Natural killer cell treated with Interleukin-12 subunit alpha and Interleukin-12 subunit beta and Interleukin-15 and Interleukin-18, amount 100 ng/mL, for 72 hours (primary cell): ENCODE measurements at regions not wholly inside any gene's neighbourhood (a gene's known extent, or its start where the extent isn't known, plus 50 kb on each side); places are given as distances from the start of the nearest gene placed in this dataset.

Experiments
- ATAC-seq, 2 donors: fragments of 150-1000 bp; cut with Tn5 transposase in 1 of 2; sonication (Bioruptor Pico), chemical (Tn5 transposase) in 1 of 2; 2 replicates each; pipeline ENCODE4 v1.10.0; 2021
- DNase-seq: peaks from one replicate; pipeline ENCODE4 v3.0.0; 2022; ENCODE audit warnings: low spot score
- H3K27ac Mint-ChIP-seq, 2 donors: 1 replicate in 1 of 2; 2 replicates in 1 of 2; pipeline ENCODE4 v1.8.0; 2022; ENCODE audit warnings: mixed read lengths in 2 of 2, mild to moderate bottlenecking in 1 of 2, moderate library complexity in 1 of 2
- H3K27me3 Mint-ChIP-seq, 2 donors: 1 replicate in 1 of 2; 2 replicates in 1 of 2; pipeline ENCODE4 v1.8.0; 2022; ENCODE audit warnings: mixed read lengths in 2 of 2
- H3K36me3 Mint-ChIP-seq: one replicate; pipeline ENCODE4 v1.8.0; 2022; ENCODE audit warnings: mixed read lengths
- H3K4me1 Mint-ChIP-seq, 2 donors: 1 replicate in 1 of 2; 2 replicates in 1 of 2; pipeline ENCODE4 v1.8.0; 2022; ENCODE audit warnings: low read depth in 2 of 2, mixed read lengths in 2 of 2, mild to moderate bottlenecking in 1 of 2
- H3K4me3 Mint-ChIP-seq: one replicate; pipeline ENCODE4 v1.8.0; 2022; ENCODE audit warnings: mixed read lengths
- H3K9me3 Mint-ChIP-seq: 2 replicates; pipeline ENCODE4 v1.8.0; 2022; ENCODE audit warnings: mixed read lengths

DNA sequence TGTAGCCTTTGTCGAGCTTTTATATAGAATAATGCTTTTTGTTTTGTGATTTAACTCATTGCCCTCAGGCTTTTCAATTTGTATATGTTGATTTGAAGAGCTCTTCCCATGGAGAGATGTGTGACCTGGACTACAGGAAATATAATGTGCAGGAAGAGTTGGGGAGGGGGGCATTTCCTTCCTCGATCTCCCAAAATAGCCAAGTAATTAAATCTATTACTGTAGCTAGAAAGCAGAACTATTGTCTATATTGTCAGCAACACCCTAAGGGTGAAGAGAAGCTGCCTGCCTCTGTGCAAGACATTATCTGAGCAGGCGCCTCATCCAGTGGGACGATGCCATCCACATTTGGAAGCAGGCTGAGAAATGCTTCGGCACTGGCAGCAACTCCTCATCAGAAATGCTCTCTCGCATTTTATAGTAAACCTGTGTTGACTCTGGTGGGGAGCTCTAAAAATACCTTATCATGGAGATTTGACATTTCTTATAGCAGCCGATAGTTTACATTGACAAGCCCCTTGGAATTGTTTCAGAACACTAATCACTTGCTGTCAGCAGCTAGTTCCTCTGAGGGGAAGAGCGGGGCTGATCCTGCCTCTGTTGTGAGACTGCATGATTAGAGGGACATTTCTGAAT lies 392.5 kb upstream of the RGS6 start:
- no peaks in the 10 kb centered on the region for H3K36me3 Mint-ChIP-seq
- H3K27ac Mint-ChIP-seq: no peak overlapping the region
- H3K9me3 Mint-ChIP-seq: no peaks in the 10 kb centered on the region
- no peak for DNase-seq
- no peak overlapping the region for H3K4me3 Mint-ChIP-seq
- peaks cover 12 to 14% of the 10 kb centered on the region in 2 donors for H3K4me1 Mint-ChIP-seq
- ATAC-seq: no peak
- no peaks in the 10 kb centered on the region for H3K27me3 Mint-ChIP-seq

DNA sequence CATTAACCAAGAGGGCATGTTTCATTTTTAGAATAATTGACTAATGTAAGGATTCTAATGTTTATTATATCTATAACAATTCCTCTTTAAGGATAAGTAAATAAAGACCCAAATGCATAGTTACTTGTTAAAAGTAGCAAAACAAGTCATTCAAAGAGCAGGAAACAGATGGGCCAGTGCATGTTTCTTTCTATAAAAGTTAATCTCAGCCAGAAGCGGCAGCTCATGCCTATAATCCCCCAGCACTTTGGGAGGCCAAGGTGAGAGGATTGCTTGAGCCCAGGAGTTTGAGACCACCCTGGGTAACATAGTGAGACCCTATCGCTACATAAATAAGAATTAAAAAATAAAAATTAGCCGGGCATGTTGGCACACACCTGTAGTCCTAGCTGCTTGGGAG lies 391.0 kb upstream of the RGS6 start:
- Mint-ChIP-seq H3K27ac (no peak overlapping the region), H3K27me3 (no peaks in the 10 kb centered on the region), H3K36me3 (no peaks in the 10 kb centered on the region), H3K4me3 (no peak overlapping the region), H3K4me1 (peaks cover 11 to 12% of the 10 kb centered on the region in 2 donors), H3K9me3 (no peaks in the 10 kb centered on the region)
- ATAC-seq (no peak), DNase-seq (no peak)

DNA sequence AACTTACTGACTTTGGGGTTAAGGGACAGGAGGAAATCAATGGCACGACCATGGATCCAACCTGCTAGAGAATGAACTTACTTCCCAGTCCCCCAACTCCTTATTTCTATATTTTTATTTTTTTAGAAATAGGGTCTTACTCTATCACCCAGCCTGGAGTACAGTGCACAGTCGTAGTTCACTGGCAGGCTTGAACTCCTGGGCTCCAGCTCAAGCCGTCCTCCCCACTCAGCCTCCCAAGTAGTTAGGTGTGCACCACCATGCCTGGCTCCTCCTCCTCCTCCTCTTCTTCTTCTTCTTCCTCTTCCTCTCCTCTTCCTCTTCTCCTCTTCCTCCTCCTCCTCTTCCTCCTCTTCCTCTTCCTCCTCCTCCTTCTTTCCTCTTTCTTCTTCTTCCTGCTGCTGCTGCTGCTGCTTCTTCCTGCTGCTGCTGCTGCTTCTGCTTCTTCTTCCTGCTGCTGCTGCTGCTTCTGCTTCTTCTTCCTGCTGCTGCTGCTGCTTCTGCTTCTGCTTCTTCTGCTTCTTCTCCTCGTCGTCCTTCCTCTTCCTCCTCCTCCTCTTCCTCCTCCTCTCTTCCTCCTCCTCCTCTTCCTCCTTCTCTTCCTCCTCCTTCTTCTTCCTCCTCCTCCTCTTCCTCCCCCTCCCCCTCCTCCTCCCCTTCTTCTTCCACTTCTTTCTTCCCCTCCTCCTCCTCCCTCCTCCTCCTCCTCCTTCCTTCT lies 390.1 kb upstream of the RGS6 start:
- ATAC-seq (no peak), DNase-seq (no peak)
- peak overlapping the region in 1 of 2 donors; percentile 14 for H3K27ac Mint-ChIP-seq
- H3K27me3 Mint-ChIP-seq: no peaks in the 10 kb centered on the region
- no peak overlapping the region for H3K4me3 Mint-ChIP-seq
- H3K36me3 Mint-ChIP-seq: no peaks in the 10 kb centered on the region
- H3K4me1 Mint-ChIP-seq: peaks cover 10 to 12% of the 10 kb centered on the region in 2 donors
- H3K9me3 Mint-ChIP-seq: no peaks in the 10 kb centered on the region

DNA sequence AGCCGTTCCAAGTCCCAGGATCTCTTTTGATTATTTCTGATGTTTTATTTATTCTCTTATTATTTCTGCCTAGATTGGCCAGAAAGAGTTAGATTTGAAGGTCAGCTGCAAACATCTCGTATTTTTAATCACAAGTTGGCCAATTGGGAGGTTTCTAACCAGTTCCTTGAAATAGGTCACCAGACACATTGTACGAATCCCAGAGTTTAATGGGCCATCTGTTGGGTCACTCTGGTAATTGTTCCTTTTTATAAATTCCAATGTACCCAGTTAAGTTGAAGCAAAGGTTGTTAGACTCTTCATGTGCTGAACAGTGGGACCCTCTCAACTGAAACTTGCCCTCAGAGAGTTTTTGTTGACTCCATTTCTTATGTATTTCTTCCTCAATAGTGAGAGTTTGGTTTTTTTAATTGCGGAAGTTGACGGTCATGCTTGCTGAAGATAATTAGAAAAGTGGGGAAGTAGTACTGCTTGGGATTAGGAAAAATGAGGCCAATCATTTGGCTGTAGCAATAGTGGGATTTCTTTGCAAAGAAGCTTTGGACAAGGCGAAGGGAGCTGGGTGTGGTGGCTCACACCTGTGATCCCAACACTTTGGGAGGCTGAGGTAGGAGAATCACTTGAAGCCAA lies 382.7 kb upstream of the RGS6 start:
- Mint-ChIP-seq H3K4me1 (peaks cover 12 to 28% of the 10 kb centered on the region in 2 donors), H3K9me3 (no peaks in the 10 kb centered on the region), H3K27me3 (no peaks in the 10 kb centered on the region), H3K4me3 (no peak overlapping the region), H3K27ac (peak overlapping the region in 1 of 2 donors; percentile 47), H3K36me3 (no peaks in the 10 kb centered on the region)
- ATAC-seq (no peak), DNase-seq (no peak)

DNA sequence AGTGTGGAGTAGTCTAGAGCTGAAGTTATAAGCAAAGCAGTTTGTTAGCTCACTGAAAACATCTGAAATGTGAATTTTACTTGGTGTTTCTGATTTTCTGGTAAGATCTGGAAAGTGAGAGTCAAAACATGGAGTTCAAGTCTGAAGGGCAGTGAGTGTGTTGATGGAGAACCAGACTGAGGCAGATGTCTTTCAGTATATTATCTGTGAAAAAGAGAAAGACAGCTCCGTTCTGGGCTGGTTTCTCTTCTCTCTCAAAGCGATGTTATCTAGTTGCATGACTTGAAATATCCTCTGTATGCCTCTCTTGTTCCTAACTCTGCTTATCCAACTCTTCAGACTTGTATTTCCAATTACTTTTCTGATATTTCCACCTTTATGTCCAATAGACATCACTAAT lies 381.9 kb upstream of the RGS6 start:
- Mint-ChIP-seq H3K9me3 (no peaks in the 10 kb centered on the region), H3K27me3 (no peaks in the 10 kb centered on the region), H3K4me1 (peaks cover 17 to 36% of the 10 kb centered on the region in 2 donors), H3K36me3 (no peaks in the 10 kb centered on the region), H3K4me3 (no peak overlapping the region), H3K27ac (peak overlapping the region in 1 of 2 donors; percentile 47)
- no peak for DNase-seq
- no peak for ATAC-seq

DNA sequence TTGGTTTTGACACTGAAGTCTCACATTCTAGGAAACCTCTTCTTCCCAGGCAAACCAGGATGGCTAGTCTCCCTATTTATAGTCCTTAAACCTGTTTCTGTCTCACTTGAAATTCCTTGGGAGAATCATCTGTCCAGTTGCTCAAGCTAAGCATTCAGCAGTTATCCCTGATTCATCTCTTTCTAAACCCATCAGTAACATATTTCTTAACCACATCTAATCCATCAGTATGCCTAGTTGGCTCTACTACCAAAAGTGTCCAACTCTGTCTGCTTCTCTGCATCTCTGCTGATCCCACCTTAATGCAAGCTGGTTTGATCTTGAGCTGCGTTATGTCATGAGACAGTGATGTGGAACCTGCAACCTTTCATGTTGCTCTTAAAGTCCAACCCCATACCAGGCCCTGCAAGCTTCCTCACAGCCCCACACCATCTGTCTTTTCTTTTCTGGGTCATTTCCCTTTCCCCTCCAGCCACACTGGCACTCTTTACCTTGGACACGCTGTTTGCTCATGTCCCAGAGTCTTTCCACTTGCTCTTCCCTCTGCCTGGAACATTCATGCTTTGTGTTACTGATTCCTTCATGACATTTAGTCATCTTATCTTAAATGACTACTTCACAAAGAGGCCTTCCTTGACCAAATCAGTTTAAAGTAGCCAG lies 380.8 kb upstream of the RGS6 start:
- Mint-ChIP-seq H3K27ac (peak overlapping the region in 1 of 2 donors; percentile 47), H3K4me1 (peaks cover 26 to 46% of the 10 kb centered on the region in 2 donors), H3K36me3 (no peaks in the 10 kb centered on the region), H3K4me3 (no peak overlapping the region), H3K27me3 (no peaks in the 10 kb centered on the region), H3K9me3 (no peaks in the 10 kb centered on the region)
- no peak for DNase-seq
- no peak for ATAC-seq

DNA sequence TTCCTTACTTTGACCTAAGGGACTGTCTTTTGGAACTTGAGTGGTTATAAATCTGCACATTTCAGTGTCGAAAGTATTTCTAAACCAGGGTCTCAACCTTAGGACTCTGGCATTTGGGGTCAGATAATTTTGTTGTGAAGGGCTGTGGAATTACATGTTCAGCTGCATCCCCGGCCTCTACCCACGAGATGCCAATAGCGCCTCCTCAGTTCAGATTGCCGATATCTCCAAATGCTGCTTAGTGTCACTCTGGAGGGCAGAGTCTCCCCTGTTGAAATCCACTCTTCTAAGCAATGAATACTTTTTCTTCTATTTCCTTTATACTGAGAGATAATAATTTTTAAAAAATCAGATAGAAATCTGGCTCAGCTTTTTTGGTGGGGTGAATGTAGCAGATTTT lies 379.4 kb upstream of the RGS6 start:
- H3K27ac Mint-ChIP-seq: peak overlapping the region; percentile 93 to 98
- H3K27me3 Mint-ChIP-seq: no peaks in the 10 kb centered on the region
- H3K9me3 Mint-ChIP-seq: no peaks in the 10 kb centered on the region
- ATAC-seq (no peak), DNase-seq (no peak)
- H3K4me3 Mint-ChIP-seq: no peak overlapping the region
- H3K4me1 Mint-ChIP-seq: peaks cover 36 to 57% of the 10 kb centered on the region in 2 donors
- H3K36me3 Mint-ChIP-seq: no peaks in the 10 kb centered on the region

DNA sequence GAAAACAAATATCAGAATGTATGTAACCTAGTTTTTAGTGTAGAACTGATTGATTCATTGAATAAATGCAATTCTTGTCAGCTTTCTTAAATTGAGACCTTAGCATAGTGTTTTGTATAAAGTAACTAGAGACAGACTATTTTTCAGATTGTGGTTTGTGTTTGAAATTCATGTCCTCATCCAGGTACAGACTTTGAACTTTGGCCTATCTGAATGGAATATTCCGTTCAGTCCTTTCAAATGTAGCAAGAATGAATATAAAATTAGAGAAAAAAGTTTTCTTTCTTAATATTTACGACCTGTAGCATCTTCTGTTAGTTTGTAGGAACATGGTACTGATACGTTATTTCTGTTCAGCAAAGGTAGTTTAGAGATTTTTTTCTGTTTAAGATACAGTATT lies 378.4 kb upstream of the RGS6 start:
- peak overlapping the region; percentile 18 for H3K4me3 Mint-ChIP-seq
- H3K27me3 Mint-ChIP-seq: no peaks in the 10 kb centered on the region
- no peaks in the 10 kb centered on the region for H3K9me3 Mint-ChIP-seq
- peaks cover 36 to 65% of the 10 kb centered on the region in 2 donors for H3K4me1 Mint-ChIP-seq
- DNase-seq (no peak), ATAC-seq (no peak)
- peak overlapping the region; percentile 93 to 98 for H3K27ac Mint-ChIP-seq
- H3K36me3 Mint-ChIP-seq: no peaks in the 10 kb centered on the region

DNA sequence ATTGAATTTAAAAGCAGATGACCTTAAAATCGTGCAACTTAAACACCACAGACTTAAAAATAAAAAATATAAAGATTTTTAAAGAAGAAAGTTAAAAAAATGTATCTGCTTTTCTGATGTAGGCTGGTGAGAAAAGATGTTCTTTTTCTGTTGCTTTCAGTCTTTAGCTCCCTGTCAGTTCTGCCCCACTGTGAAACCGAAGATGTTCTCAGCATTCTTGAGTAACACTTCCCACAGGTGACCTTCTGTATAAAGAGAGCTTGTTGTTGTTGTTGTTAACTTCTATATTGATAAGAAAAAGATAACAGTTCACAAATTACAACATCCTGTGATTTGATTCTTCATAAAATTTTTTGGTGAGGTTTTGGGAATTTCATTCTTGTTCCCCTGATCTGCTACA lies 377.9 kb upstream of the RGS6 start:
- ATAC-seq: no peak
- peak overlapping the region; percentile 93 to 98 for H3K27ac Mint-ChIP-seq
- H3K4me3 Mint-ChIP-seq: peak overlapping the region; percentile 84
- H3K36me3 Mint-ChIP-seq: no peaks in the 10 kb centered on the region
- no peaks in the 10 kb centered on the region for H3K27me3 Mint-ChIP-seq
- no peaks in the 10 kb centered on the region for H3K9me3 Mint-ChIP-seq
- peaks cover 36 to 65% of the 10 kb centered on the region in 2 donors for H3K4me1 Mint-ChIP-seq
- DNase-seq: no peak

DNA sequence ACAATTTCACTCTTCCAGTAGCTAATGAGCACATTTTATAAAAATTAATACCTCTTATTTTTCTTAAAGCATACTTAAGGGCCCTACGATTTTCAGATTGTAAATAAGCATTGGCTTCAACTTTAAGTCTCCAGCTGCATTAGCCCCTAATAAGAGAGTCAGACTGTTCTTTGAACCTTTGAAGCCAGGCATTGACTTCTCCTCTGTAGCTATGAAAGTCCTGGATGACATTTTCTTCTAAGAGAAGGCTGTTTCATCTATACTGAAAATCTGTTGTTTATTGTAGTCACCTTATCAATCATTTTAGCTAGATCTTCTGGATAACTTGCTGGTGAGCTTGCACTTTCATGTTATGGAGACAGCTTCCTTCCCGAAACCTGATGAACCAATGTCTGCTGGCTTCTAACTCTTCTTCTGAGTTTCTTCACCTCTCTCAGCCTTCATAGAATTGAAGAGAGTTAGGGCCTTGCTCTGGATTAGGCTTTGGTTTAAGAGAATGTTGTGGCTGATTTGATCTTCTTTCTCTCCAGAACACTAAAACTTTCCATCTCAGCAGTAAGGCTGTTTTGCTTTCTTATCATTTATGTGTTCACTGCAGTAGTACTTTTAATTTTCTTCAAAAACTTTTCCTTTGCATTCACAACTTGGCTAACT lies 377.1 kb upstream of the RGS6 start:
- peaks cover 36 to 65% of the 10 kb centered on the region in 2 donors for H3K4me1 Mint-ChIP-seq
- peak in 1 of 2 donors; percentile 50 for ATAC-seq
- peak overlapping the region; percentile 93 to 98 for H3K27ac Mint-ChIP-seq

DNA sequence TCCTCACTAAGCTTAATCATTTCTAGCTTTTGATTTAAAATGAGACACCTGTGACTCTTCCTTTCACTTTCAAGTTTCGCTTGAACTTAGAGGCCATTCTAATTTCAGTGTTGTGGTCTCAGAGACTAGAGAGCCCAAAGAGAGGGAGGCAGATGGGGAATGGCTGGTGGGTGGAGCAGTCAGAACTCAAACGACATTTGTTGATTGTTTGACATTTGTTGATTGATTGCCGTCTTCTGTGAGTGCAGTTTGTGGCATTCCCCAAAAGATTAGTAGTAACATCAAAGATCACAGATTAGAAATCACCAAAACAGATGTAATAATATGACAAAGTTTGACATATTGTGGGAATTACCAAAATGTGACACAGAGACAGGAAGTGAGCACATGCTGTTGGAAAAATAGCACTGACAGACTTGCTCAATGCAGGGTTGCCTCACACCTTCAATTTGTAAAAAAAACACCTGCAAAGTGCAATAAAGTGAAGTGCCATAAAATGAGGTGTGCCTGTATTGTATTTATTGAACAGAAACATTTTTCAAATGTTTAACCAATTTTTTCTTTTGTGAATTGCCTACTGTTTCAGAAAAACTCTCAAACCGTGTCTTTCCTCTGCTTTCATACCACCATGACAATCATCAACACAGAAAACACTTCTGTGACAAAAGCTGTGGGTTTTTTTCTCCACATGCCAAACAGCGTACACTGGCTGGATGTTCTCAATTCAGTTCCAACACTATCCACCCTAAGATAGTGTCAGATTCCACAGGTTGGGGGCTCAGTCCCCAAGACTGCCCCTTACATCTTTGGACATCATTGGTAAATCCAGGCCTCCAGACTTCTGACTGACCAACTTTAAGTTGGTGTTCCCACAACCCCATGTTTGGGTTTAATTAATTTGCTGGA lies 376.3 kb upstream of the RGS6 start:
- DNase-seq (peak; percentile 79), ATAC-seq (peak; percentile 92)
- peak overlapping the region; percentile 84 for H3K4me3 Mint-ChIP-seq
- H3K27me3 Mint-ChIP-seq: no peaks in the 10 kb centered on the region
- peak overlapping the region; percentile 93 to 98 for H3K27ac Mint-ChIP-seq
- peaks cover 39 to 65% of the 10 kb centered on the region in 2 donors for H3K4me1 Mint-ChIP-seq
- H3K36me3 Mint-ChIP-seq: no peaks in the 10 kb centered on the region
- no peaks in the 10 kb centered on the region for H3K9me3 Mint-ChIP-seq

More for the DNA sequence above, 377.1 kb upstream of the RGS6 start:
- DNase-seq: no peak
- Mint-ChIP-seq H3K9me3 (no peaks in the 10 kb centered on the region), H3K27me3 (no peaks in the 10 kb centered on the region), H3K4me3 (peak overlapping the region; percentile 84), H3K36me3 (no peaks in the 10 kb centered on the region)

DNA sequence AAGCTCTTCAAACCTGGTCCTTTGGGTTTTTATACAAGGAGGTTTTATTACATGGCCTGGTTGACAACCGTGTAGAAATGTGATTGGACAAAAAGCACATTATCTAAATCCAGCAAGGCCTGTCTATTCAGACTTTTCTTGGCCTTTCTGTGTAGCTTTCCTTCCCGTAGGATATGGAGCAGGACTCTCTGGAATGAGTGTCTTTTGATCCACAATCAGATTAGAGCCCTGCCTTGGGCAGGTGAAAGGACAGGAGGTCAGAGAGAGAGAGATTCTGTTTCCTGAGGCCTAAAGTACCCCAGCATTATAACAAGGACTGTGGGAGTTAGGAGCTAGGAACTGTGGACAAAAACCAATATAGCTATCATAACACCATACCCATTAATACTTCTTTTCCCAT lies 375.5 kb upstream of the RGS6 start:
- no peaks in the 10 kb centered on the region for H3K9me3 Mint-ChIP-seq
- H3K4me1 Mint-ChIP-seq: peaks cover 31 to 56% of the 10 kb centered on the region in 2 donors
- H3K4me3 Mint-ChIP-seq: peak overlapping the region; percentile 84
- no peaks in the 10 kb centered on the region for H3K27me3 Mint-ChIP-seq
- no peaks in the 10 kb centered on the region for H3K36me3 Mint-ChIP-seq
- ATAC-seq (no peak), DNase-seq (no peak)
- H3K27ac Mint-ChIP-seq: peak overlapping the region; percentile 93 to 98

DNA sequence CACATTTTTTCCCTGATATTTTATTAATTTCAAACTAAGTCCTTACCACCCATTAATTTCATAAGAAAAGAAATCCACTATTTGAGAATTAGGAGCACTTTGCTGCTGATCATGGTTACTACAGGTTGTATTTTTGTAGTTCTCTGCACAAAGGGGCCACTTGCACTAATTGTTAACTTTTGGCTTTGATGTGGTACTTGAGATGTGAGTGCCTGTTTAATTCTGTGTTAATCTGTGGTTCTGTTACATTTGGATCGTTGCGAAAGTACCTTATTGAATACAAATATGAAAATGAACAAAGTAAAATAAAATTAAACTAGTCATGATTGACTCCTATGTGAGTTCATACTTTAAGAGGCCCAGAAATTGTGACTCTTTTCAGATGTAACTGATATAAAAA lies 374.9 kb upstream of the RGS6 start:
- no peaks in the 10 kb centered on the region for H3K27me3 Mint-ChIP-seq
- H3K4me3 Mint-ChIP-seq: peak overlapping the region; percentile 44
- no peaks in the 10 kb centered on the region for H3K9me3 Mint-ChIP-seq
- H3K27ac Mint-ChIP-seq: peak overlapping the region; percentile 93 to 98
- H3K4me1 Mint-ChIP-seq: peaks cover 31 to 55% of the 10 kb centered on the region in 2 donors
- H3K36me3 Mint-ChIP-seq: no peaks in the 10 kb centered on the region
- no peak for ATAC-seq
- DNase-seq: no peak
